Neural cell (in vitro differentiated cells): ENCODE measurements at regions not wholly inside any gene's neighbourhood (a gene's known extent, or its start where the extent isn't known, plus 50 kb on each side); places are given as distances from the start of the nearest gene placed in this dataset.

Source experiments
- EP300 ChIP-seq: fragments of 450-650 bp; conservative IDR thresholded peaks from 2 replicates; pipeline ENCODE4 v1.6.1; 2014; ENCODE audit warnings: antibody characterized with exemption, mild to moderate bottlenecking, moderate library complexity; ENCODE audit not compliant: poor library complexity, severe bottlenecking
- EZH2 ChIP-seq: fragments of 200-600, 300-800 bp; shearing (Covaris generic), sonication (generic); IDR thresholded peaks from 2 replicates; pipeline ENCODE4 v1.6.1; 2014; ENCODE audit warnings: antibody characterized with exemption, low read length, borderline replicate concordance, mild to moderate bottlenecking; ENCODE audit not compliant: insufficient read depth, poor library complexity, severe bottlenecking
- POLR2AphosphoS5 ChIP-seq: IDR thresholded peaks from 2 replicates; pipeline ENCODE4 v1.6.1; 2012
- REST ChIP-seq: IDR thresholded peaks from 2 replicates; pipeline ENCODE4 v1.6.1; 2012; ENCODE audit warnings: borderline replicate concordance
- TF ChIP-seq, protein P1 (sequence below): fragments of 450-650 bp; IDR thresholded peaks from 2 replicates; pipeline ENCODE4 v1.5.1; 2014; ENCODE audit warnings: antibody characterized with exemption, mild to moderate bottlenecking, moderate library complexity; ENCODE audit not compliant: poor library complexity, severe bottlenecking

DNA sequence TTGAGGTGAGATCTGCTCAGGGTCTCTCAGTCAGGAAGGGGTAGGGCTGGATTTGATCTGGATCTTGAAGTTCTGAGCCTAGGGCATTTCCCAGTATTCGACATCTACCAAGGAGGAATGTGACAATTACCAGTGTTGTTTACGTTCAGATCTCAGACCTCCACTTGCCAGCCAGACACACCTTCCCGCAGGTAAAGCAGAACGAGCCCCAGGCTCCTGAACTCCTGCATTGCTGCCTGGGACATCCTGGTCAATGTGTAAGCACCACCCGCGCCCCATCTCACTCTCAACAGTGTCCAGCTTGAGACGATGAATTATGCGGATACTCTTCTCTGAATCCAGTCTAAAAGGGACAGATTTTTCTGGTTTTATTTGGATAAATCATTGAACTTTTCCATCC is 56.7 kb upstream of the PTCH1 start:
- TF ChIP-seq REST (no peak), POLR2AphosphoS5 (no peak), EP300 (no peak), EZH2 (no peak)
- TF ChIP-seq, protein P1, sequence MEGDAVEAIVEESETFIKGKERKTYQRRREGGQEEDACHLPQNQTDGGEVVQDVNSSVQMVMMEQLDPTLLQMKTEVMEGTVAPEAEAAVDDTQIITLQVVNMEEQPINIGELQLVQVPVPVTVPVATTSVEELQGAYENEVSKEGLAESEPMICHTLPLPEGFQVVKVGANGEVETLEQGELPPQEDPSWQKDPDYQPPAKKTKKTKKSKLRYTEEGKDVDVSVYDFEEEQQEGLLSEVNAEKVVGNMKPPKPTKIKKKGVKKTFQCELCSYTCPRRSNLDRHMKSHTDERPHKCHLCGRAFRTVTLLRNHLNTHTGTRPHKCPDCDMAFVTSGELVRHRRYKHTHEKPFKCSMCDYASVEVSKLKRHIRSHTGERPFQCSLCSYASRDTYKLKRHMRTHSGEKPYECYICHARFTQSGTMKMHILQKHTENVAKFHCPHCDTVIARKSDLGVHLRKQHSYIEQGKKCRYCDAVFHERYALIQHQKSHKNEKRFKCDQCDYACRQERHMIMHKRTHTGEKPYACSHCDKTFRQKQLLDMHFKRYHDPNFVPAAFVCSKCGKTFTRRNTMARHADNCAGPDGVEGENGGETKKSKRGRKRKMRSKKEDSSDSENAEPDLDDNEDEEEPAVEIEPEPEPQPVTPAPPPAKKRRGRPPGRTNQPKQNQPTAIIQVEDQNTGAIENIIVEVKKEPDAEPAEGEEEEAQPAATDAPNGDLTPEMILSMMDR = no peak
